ENCODE measurements at regions not wholly inside any gene's neighbourhood (a gene's known extent, or its start where the extent isn't known, plus 50 kb on each side); places are given as distances from the start of the nearest gene placed in this dataset.
"Not testable (repeated sequence)": the region's sequence is repeated elsewhere in the genome, so short reads cannot be mapped to it uniquely, and the experiment has no call there.

DNA sequence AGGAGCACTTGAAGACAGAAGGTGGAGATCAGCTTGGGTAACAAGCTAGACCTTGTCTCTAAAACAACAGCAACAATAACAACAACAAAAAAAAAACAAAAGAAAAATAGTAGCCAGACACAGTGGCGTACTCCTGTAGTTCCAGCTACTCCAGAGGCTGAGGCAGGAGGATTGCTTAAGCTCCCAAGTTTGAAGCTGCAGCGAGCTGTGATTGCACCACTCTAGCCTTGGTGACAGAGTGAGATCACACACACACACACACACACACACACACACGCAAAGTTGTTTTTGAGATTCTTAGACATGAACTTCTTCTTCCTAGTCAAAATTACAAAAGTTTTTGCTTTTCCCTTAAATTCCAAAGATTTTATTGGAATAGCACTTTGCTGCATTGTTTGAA is 93.0 kb upstream of the IGSF10 start:
- DNase-seq (ENCODE audit: low spot score): no peak

DNA sequence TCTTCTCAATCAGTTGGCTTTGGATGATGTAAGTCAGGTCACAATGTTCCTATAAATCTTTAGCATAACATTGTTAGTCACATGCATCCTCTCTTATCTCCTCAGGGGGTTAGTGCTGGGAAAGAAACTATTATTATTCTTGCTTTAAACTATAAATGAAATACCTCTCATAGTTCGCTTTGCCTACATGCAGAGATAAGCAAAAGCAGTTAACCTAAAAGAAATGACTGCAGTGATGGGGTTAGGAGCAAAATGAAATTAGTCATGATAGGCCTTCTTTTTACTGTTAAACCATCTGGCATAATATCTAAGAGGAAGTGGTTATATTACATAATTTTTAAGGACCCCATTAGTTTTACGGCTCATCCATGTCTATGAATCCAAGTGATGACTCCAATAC is 91.7 kb upstream of the IGSF10 start:
- no peak for DNase-seq (ENCODE audit: low spot score)

DNA sequence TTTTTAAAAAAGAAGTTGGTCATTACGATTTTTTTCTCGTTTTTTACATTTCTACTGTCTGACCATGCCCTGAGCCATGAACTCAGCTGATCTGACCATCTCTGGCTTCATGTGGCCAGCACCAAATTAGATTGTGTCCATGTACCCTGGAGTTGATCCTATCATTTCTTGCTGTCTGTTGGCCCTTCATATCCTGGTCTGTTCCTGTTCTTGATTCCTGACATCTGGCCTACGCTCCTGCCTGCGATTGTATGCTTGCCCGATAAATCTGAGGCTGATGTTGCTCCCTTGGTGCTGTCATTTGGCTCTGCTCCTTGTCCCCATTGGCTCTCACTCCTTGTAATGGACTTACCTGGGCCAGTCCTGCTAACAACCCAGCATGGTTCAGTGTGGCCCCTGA is 89.8 kb upstream of the IGSF10 start:
- no peak for DNase-seq (ENCODE audit: low spot score)

- no peak for DNase-seq (ENCODE audit: low spot score)
Measured at GRCh38 chr3:151550025-151550618, 89.3 kb upstream of the IGSF10 start.

- no peak for DNase-seq (ENCODE audit: low spot score)
Measured at GRCh38 chr3:151548195-151548594, 87.3 kb upstream of the IGSF10 start.

GRCh38 chr3:151544164-151544548 is 83.3 kb upstream of the IGSF10 start:
- DNase-seq (ENCODE audit: low spot score): no peak

DNA sequence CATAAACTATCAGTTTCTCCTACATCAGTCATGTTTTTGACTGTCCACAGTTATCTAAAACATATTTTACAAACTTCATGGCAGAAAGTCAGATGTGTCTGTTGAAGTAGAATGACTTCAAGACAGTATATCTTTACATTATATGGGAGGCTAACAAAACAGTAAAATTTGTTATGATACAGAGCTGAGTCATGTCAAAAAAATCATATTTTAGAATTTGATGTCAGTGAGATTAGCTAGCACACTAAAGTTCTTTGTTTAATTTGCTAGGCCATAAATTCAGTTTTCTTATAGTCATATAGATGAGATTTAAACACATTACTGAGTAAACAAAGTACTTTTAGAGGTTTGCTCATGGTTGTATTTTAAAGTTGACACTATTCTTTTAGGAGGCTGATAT is 80.3 kb upstream of the IGSF10 start:
- no peak for DNase-seq (ENCODE audit: low spot score)

- DNase-seq (ENCODE audit: low spot score): no peak
Measured at GRCh38 chr3:151539599-151539998, 78.7 kb upstream of the IGSF10 start.

- peak; percentile 55 for DNase-seq (ENCODE audit: low spot score)
Measured at GRCh38 chr3:151538456-151539393, 77.9 kb upstream of the IGSF10 start.

- no peak for DNase-seq (ENCODE audit: low spot score)
Measured at GRCh38 chr3:151537726-151538125, 76.9 kb upstream of the IGSF10 start.

DNA sequence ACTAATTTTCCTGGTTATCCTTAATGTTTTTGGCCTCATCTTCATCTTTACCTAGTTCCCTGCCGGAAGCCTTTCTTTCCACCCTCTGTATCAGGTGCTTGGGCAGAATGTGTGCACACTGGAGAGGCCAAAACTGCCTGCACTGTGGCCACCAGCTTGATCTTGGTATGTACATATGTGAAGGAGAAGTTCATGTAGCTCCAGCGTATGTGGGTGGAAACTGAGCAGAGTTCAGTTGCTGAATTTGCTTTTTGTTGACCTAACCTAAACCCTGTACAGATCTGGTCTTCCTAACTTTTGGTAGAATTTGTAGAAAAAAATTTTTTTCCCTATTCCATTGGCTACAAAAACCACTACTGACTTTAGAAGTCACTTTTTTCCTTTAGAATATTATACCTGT is 65.9 kb upstream of the IGSF10 start:
- DNase-seq (ENCODE audit: low spot score): no peak

DNA sequence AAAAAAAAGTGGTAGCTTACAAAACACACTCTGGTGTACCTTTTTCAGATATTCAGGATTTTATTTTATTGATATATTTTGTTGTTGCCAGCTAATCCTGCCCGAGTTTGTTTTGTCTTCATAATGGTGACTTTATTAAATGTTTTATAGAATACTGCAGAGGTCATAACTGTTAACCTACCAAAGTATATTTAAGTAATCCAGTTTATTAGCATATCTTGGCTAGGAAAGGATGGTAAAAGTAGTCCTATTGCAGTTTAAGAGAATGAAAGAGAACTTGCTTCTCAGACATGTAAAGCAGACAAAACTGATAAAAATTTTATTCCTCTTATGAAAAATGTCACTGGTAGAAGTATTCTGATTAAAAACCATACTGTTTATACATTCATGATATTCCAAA is 59.2 kb upstream of the IGSF10 start:
- no peak for DNase-seq (ENCODE audit: low spot score)

GRCh38 chr3:151511433-151511832 is 50.6 kb upstream of the IGSF10 start:
- DNase-seq (ENCODE audit: low spot score): not testable (repeated sequence)

Data from D341Med (cell line).